ENCODE measurements at regions not wholly inside any gene's neighbourhood (a gene's known extent, or its start where the extent isn't known, plus 50 kb on each side); places are given as distances from the start of the nearest gene placed in this dataset.

DNA sequence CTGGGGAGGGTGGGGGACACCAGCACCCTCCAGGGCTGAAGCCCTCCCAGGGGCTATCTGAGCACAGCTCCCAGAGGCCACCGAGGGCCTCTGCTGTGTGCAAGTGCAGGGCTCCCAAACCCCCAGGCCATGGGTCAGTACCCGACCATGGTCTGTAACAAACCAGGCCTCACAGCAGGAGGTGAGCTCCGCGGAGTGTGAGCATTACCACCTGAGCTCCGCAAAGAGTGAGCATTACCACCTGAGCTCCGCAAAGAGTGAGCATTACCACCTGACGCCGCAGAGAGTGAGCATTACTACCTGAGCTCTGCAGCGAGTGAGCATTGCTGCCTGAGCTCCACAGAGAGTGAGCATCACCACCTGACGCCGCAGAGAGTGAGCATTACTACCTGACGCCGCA lies 152.9 kb upstream of the IRX2 start (continued):
- TF ChIP-seq CHD7 (IDR thresholded peaks at IDR 0.05; ENCODE audit: insufficient replicate concordance, low read length) (no peak), MAFK (IDR thresholded peaks at IDR 0.05; ENCODE audit: low read depth, low read length) (no peak), CBX8 (IDR thresholded peaks at IDR 0.05; ENCODE audit: borderline replicate concordance, low read depth, low read length) (no peak), ASH2L (IDR thresholded peaks at IDR 0.05; ENCODE audit: low read length) (no peak), RBBP5 (IDR thresholded peaks at IDR 0.05; ENCODE audit: borderline replicate concordance, low read depth, low read length) (no peak), HDAC6 (IDR thresholded peaks at IDR 0.05; ENCODE audit: low read depth, low read length) (no peak), RFX5 (IDR thresholded peaks at IDR 0.05; ENCODE audit: borderline replicate concordance, low read depth, low read length) (no peak), MAX (IDR thresholded peaks at IDR 0.05) (no peak), CBX5 (IDR thresholded peaks at IDR 0.05; ENCODE audit: low read depth, low read length) (no peak), SIX5 (IDR thresholded peaks at IDR 0.05; ENCODE audit: low read depth, low read length) (no peak), JUN (IDR thresholded peaks at IDR 0.05; ENCODE audit: low read depth, low read length) (no peak)
- TF ChIP-seq, protein P1, sequence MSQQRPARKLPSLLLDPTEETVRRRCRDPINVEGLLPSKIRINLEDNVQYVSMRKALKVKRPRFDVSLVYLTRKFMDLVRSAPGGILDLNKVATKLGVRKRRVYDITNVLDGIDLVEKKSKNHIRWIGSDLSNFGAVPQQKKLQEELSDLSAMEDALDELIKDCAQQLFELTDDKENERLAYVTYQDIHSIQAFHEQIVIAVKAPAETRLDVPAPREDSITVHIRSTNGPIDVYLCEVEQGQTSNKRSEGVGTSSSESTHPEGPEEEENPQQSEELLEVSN (IDR thresholded peaks at IDR 0.05): no peak
